K562 (cell line): ENCODE measurements at regions not wholly inside any gene's neighbourhood (a gene's known extent, or its start where the extent isn't known, plus 50 kb on each side); places are given as distances from the start of the nearest gene placed in this dataset.

Source experiments
- ATAC-seq: fragments of 200-7000 bp; cut with Tn5 transposase; 3 replicates; pipeline ENCODE4 v1.9.1; 2020; ENCODE audit warnings: moderate library complexity
- BruUV-seq: library from RNA; stranded (reverse); fragments of 400-500 nt; replicated peaks from 2 replicates; lab custom pipeline; 2021; lab: Mats Ljungman, UMichigan
- CTCF ChIA-PET: fragments of 300-600 bp; formaldehyde crosslinking; extraction: SDS; loops from one replicate; lab custom pipeline; 2021; ENCODE audit warnings: low intra/inter-chr PET ratio; lab: Yijun Ruan, JAX
- POLR2A ChIA-PET: fragments of 300-600, 350-650 bp; sonication (Branson Sonifier 250); formaldehyde crosslinking; extraction: SDS; loops from one replicate; lab custom pipeline; 2021; ENCODE audit warnings: antibody characterized with exemption, inconsistent platforms; lab: Yijun Ruan, JAX
- DNase-seq, 4 experiments: peaks; one replicate each; pipeline versions ENCODE4 v3.0.0 to v3.0.0-alpha.2; 2011 to 2018; ENCODE audit warnings: low spot score in 3 of 4, mixed read lengths in 3 of 4; ENCODE audit errors: extremely low read depth in 1 of 4
- FAIRE-seq: peaks from 2 replicates; lab custom pipeline; 2011; peaks lifted over from hg19 to GRCh38; lab: Jason Lieb, UNC
- H2AFZ ChIP-seq: 2 replicates; pipeline ENCODE4 v1.6.0; 2011; ENCODE audit warnings: low read depth, low read length, control low read depth, inconsistent platforms
- H3K27ac ChIP-seq: fragments of 200-600 bp; 3 replicates; pipeline ENCODE4 v1.8.0; 2011; ENCODE audit warnings: low read depth, mild to moderate bottlenecking, control low read depth, inconsistent platforms, low read length, moderate library complexity, mixed read lengths; ENCODE audit errors: extremely low read depth
- H3K27me3 ChIP-seq, 2 experiments: fragments of 300-600 bp in 1 of 2; 2 replicates in 1 of 2; 3 replicates in 1 of 2; pipeline versions ENCODE4 v1.6.0 to v1.8.0; 2011; ENCODE audit warnings: inconsistent platforms in 2 of 2, low read length in 2 of 2, mild to moderate bottlenecking in 1 of 2, mixed read lengths in 1 of 2, moderate library complexity in 1 of 2; ENCODE audit not compliant: control insufficient read depth in 2 of 2, insufficient read depth in 2 of 2
- H3K36me3 ChIP-seq: fragments of 300-600 bp; 3 replicates; pipeline ENCODE4 v1.8.0; 2011; ENCODE audit warnings: mild to moderate bottlenecking, low read length, inconsistent platforms; ENCODE audit not compliant: control insufficient read depth, insufficient read depth
- H3K4me1 ChIP-seq, 2 experiments: fragments of 200-600 bp in 1 of 2; replicated peaks in 1 of 2; 2 replicates in 1 of 2; 3 replicates in 1 of 2; pipeline versions ENCODE4 v1.5.1 to v1.8.0; 2011; ENCODE audit warnings: inconsistent platforms in 2 of 2, low read length in 2 of 2, mild to moderate bottlenecking in 1 of 2, mixed read lengths in 1 of 2, moderate library complexity in 1 of 2; ENCODE audit not compliant: control insufficient read depth in 2 of 2, insufficient read depth in 2 of 2
- H3K4me2 ChIP-seq: 2 replicates; pipeline ENCODE4 v1.6.1; 2011; ENCODE audit warnings: low read length, control low read depth, inconsistent platforms, mixed read lengths; ENCODE audit not compliant: insufficient read depth
- H3K4me3 ChIP-seq: fragments of 200-600 bp; sonication (generic), shearing (Covaris generic); 2 replicates; pipeline ENCODE4 v1.5.1; 2016; ENCODE audit warnings: control low read depth, inconsistent platforms
- H3K79me2 ChIP-seq: fragments of 200-600 bp; 3 replicates; pipeline ENCODE4 v1.8.0; 2011; ENCODE audit warnings: low read length, inconsistent platforms; ENCODE audit not compliant: control insufficient read depth, insufficient read depth
- H3K9ac ChIP-seq, 2 experiments: 2 replicates each; pipeline versions ENCODE4 v1.6.0 to v1.6.1; 2011; ENCODE audit warnings: low read depth in 2 of 2, low read length in 2 of 2, control low read depth in 1 of 2, inconsistent platforms in 1 of 2, mild to moderate bottlenecking in 1 of 2, mixed read lengths in 1 of 2; ENCODE audit not compliant: insufficient read depth in 1 of 2
- H3K9me1 ChIP-seq: one replicate; pipeline ENCODE4 v1.6.0; 2011; ENCODE audit warnings: inconsistent platforms, mild to moderate bottlenecking, low read length, moderate library complexity; ENCODE audit not compliant: control insufficient read depth, insufficient read depth
- H3K9me3 ChIP-seq: replicated peaks from 2 replicates; pipeline ENCODE4 v1.5.1; 2011; ENCODE audit warnings: low read depth, low read length, inconsistent platforms; ENCODE audit not compliant: control insufficient read depth, insufficient read depth
- H4K20me1 ChIP-seq: replicated peaks from 2 replicates; pipeline ENCODE4 v1.6.1; 2011; ENCODE audit warnings: low read length, inconsistent platforms, mixed read lengths; ENCODE audit not compliant: control insufficient read depth, insufficient read depth
- BRD9 ChIP-seq: fragments of 450-650 bp; IDR thresholded peaks from 2 replicates; pipeline ENCODE4 v1.6.1; 2018; ENCODE audit warnings: low read depth; ENCODE audit not compliant: partially characterized antibody
- GTF2E2 ChIP-seq: fragments of 200-800 bp; sonication (Bioruptor generic); IDR thresholded peaks from 2 replicates; pipeline ENCODE4 v1.6.1; 2016; ENCODE audit warnings: missing genetic modification characterization, missing compliant biosample characterization
- HNRNPK ChIP-seq: fragments of 200-400 bp; formaldehyde crosslinking; IDR thresholded peaks from one replicate; pipeline ENCODE4 v1.6.1; 2018; ENCODE audit warnings: mild to moderate bottlenecking, low read depth, low read length; ENCODE audit not compliant: poor library complexity, severe bottlenecking
- LEF1 ChIP-seq: fragments of 450-650 bp; IDR thresholded peaks from 2 replicates; pipeline ENCODE4 v1.6.1; 2016; ENCODE audit warnings: mild to moderate bottlenecking
- RNF2 ChIP-seq: sonication (generic); IDR thresholded peaks from 2 replicates; pipeline ENCODE4 v1.6.1; 2016
- SFPQ ChIP-seq: fragments of 200-400 bp; formaldehyde crosslinking; IDR thresholded peaks from 2 replicates; pipeline ENCODE4 v1.6.1; 2017; ENCODE audit warnings: mild to moderate bottlenecking, low read depth, low read length, moderate library complexity
- STAT5B ChIP-seq: fragments of 250-450 bp; sonication (Bioruptor Pico); IDR thresholded peaks from 2 replicates; pipeline ENCODE4 v1.8.0; 2021; ENCODE audit warnings: mild to moderate bottlenecking, inconsistent platforms
- THRAP3 ChIP-seq: fragments of 450-650 bp; IDR thresholded peaks from 2 replicates; pipeline ENCODE4 v1.6.1; 2016; ENCODE audit warnings: mild to moderate bottlenecking, inconsistent platforms, borderline replicate concordance
- ZBTB7A ChIP-seq: IDR thresholded peaks from 2 replicates; pipeline ENCODE4 v1.6.1; 2011; ENCODE audit warnings: low read depth, mild to moderate bottlenecking, low read length, moderate library complexity, borderline replicate concordance; ENCODE audit not compliant: control insufficient read depth
- ZNF561 ChIP-seq: fragments of 450-650 bp; formaldehyde crosslinking; conservative IDR thresholded peaks from 2 replicates; pipeline ENCODE4 v1.4.0; 2020; ENCODE audit warnings: mild to moderate bottlenecking, moderate library complexity
- WGBS: fragments of 100-300 bp; shearing (Covaris generic); methylation state at CpG from one replicate; pipeline ENCODE4 v1.1.6; 2016; ENCODE audit warnings: low coverage, mixed read lengths; ENCODE audit not compliant: insufficient coverage; ENCODE audit errors: missing lambda C conversion rate; 5-methylcytosine and 5-hydroxymethylcytosine counted together
- in situ Hi-C: fragments of 300-500 bp; cut with MboI; formaldehyde crosslinking; loops from 4 replicates; pipeline ENCODE4 v1.15.0; 2018; ENCODE audit warnings: inconsistent platforms, mixed read lengths
- intact Hi-C: fragments of 100-400 bp; cut with micrococcal nuclease; formaldehyde crosslinking; loops from 2 replicates; pipeline ENCODE4 v1.14.2; 2022

- Histone ChIP-seq H3K9me3 (no peaks in the 10 kb centered on the region), H2AFZ (no peak overlapping the region), H3K36me3 (no peaks in the 10 kb centered on the region), H3K9me1 (no peaks in the 10 kb centered on the region), H3K4me1 (no peaks in the 10 kb centered on the region), H3K4me3 (no peak overlapping the region), H3K9ac (no peak overlapping the region), H4K20me1 (peaks cover 8% of the 10 kb centered on the region), H3K27ac (no peak overlapping the region), H3K4me2 (no peak overlapping the region), H3K79me2 (no peaks in the 10 kb centered on the region), H3K27me3 (peaks cover 4 to 39% of the 10 kb centered on the region in 2 experiments; a peak in 3 of 5 replicates)
- in situ Hi-C loops (no loop called here), intact Hi-C loops (no loop called here)
- FAIRE-seq = no peak
- ChIA-PET POLR2A (interaction anchor here (0.6 to 1.0 kb wide), 2 partner anchors 16 to 306 kb away, joined by 3 to 4 read pairs; no protein-coding TSS in a partner anchor), CTCF (no interaction called here)
- BruUV-seq = no TSS peak
- DNase-seq = no peak
- WGBS = 0% methylated on average over 2 of the region's 3 CpGs
- TF ChIP-seq THRAP3 (no peak), RNF2 (no peak), HNRNPK (no peak), STAT5B (CRISPR knock-in tag) (no peak), BRD9 (no peak), ZNF561 (CRISPR knock-in tag) (no peak), ZBTB7A (no peak), SFPQ (no peak), LEF1 (no peak), GTF2E2 (tag) (no peak)
- no peak for ATAC-seq
Observed at GRCh38 chr5:141787376-141787775, 90.8 kb downstream of the PCDH1 start.
